Osteoblast (primary cell): ENCODE measurements at regions not wholly inside any gene's neighbourhood (a gene's known extent, or its start where the extent isn't known, plus 50 kb on each side); places are given as distances from the start of the nearest gene placed in this dataset.

Source experiments
- DNase-seq: peaks from one replicate; pipeline ENCODE4 v3.0.0; 2011; ENCODE audit warnings: low spot score, mixed read lengths; ENCODE audit not compliant: insufficient read length; ENCODE audit errors: missing footprints
- H2AFZ ChIP-seq: 2 replicates; pipeline ENCODE4 v1.6.0; 2011; ENCODE audit warnings: mild to moderate bottlenecking, low read length
- H3K27ac ChIP-seq: 2 replicates; pipeline ENCODE4 v1.5.1; 2011; ENCODE audit warnings: mild to moderate bottlenecking, low read depth, low read length, moderate library complexity
- H3K27me3 ChIP-seq: 2 replicates; pipeline ENCODE4 v1.6.0; 2012; ENCODE audit warnings: mild to moderate bottlenecking, control low read depth, inconsistent platforms, low read length, moderate library complexity; ENCODE audit not compliant: insufficient read depth
- H3K36me3 ChIP-seq: 2 replicates; pipeline ENCODE4 v1.5.1; 2011; ENCODE audit warnings: mild to moderate bottlenecking, low read length, control low read depth, moderate library complexity; ENCODE audit not compliant: insufficient read depth
- H3K4me1 ChIP-seq: 2 replicates; pipeline ENCODE4 v1.5.1; 2011; ENCODE audit warnings: mild to moderate bottlenecking, low read length, control low read depth, moderate library complexity; ENCODE audit not compliant: insufficient read depth
- H3K4me2 ChIP-seq: 2 replicates; pipeline ENCODE4 v1.6.0; 2011; ENCODE audit warnings: mild to moderate bottlenecking, low read length; ENCODE audit not compliant: insufficient read depth
- H3K4me3 ChIP-seq: fragments of 200-600 bp; sonication (generic); 3 replicates; pipeline ENCODE4 v1.5.1; 2012; ENCODE audit warnings: mild to moderate bottlenecking, low read length, inconsistent platforms; ENCODE audit not compliant: insufficient read depth
- H3K79me2 ChIP-seq: 2 replicates; pipeline ENCODE4 v1.6.0; 2012; ENCODE audit warnings: mild to moderate bottlenecking, low read length, control low read depth, inconsistent platforms; ENCODE audit not compliant: insufficient read depth
- H3K9me3 ChIP-seq: 2 replicates; pipeline ENCODE4 v1.5.1; 2011; ENCODE audit warnings: low read depth, low read length, control low read depth
- H4K20me1 ChIP-seq: 2 replicates; pipeline ENCODE4 v1.6.0; 2012; ENCODE audit warnings: mild to moderate bottlenecking, low read length, control low read depth; ENCODE audit not compliant: insufficient read depth
- TF ChIP-seq, protein P1 (sequence below): IDR thresholded peaks from 2 replicates; pipeline ENCODE4 v1.5.1; 2011; ENCODE audit warnings: mild to moderate bottlenecking, low read depth, low read length, moderate library complexity; ENCODE audit errors: extremely low read depth

DNA sequence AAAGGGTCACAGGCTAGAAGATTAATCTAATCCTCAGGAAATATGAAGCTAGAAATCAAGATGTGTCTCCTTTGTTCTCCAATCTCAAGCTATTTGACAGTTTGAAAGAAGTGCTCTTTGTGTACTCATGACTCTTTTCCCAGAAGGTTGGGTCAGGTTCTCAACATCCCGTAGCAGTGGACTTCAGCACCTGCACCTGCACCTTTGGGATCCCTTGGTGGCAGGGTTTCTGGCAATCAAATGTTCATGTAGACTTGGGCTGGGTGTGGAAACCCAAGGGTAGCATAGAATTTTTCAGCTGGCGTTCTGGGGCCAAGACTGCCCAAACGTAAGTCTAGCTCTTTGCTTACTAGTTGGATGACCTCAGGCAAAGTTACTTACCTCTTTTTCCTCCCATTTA, 134.4 kb downstream of the ADRA2A start:
- Histone ChIP-seq H3K4me1 (peaks cover 9% of the 10 kb centered on the region), H3K27me3 (no peaks in the 10 kb centered on the region), H2AFZ (no peak overlapping the region), H3K4me3 (no peak overlapping the region), H3K9me3 (no peaks in the 10 kb centered on the region), H3K27ac (no peak overlapping the region), H3K36me3 (no peaks in the 10 kb centered on the region), H4K20me1 (no peaks in the 10 kb centered on the region), H3K79me2 (no peaks in the 10 kb centered on the region), H3K4me2 (peak overlapping the region; percentile 12)
- TF ChIP-seq, protein P1, sequence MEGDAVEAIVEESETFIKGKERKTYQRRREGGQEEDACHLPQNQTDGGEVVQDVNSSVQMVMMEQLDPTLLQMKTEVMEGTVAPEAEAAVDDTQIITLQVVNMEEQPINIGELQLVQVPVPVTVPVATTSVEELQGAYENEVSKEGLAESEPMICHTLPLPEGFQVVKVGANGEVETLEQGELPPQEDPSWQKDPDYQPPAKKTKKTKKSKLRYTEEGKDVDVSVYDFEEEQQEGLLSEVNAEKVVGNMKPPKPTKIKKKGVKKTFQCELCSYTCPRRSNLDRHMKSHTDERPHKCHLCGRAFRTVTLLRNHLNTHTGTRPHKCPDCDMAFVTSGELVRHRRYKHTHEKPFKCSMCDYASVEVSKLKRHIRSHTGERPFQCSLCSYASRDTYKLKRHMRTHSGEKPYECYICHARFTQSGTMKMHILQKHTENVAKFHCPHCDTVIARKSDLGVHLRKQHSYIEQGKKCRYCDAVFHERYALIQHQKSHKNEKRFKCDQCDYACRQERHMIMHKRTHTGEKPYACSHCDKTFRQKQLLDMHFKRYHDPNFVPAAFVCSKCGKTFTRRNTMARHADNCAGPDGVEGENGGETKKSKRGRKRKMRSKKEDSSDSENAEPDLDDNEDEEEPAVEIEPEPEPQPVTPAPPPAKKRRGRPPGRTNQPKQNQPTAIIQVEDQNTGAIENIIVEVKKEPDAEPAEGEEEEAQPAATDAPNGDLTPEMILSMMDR, result no peak
- no peak for DNase-seq

DNA sequence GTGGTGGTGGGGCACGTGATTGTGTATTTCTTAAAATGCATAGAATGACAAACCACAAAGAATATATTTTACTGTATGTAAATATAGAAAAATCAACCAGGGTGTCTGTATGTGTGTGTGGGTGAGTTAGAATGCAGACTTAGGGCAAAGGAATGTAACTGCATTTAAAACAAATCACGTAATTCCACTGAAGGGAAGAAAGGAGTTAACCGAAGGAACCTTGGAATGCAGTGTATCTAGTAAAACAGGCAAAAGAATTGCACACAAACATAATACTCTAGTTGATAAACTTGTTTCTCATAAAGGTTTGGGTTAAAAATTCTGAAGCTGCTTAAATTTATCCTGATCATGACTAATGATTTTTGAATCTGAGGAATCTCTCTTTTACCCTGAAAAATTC, 134.9 kb downstream of the ADRA2A start:
- Histone ChIP-seq H3K4me1 (peaks cover 9% of the 10 kb centered on the region), H3K4me2 (peak overlapping the region; percentile 12), H2AFZ (no peak overlapping the region), H3K27ac (no peak overlapping the region), H4K20me1 (no peaks in the 10 kb centered on the region), H3K79me2 (no peaks in the 10 kb centered on the region), H3K4me3 (no peak overlapping the region), H3K9me3 (no peaks in the 10 kb centered on the region), H3K27me3 (no peaks in the 10 kb centered on the region), H3K36me3 (no peaks in the 10 kb centered on the region)
- TF ChIP-seq, protein P1, result no peak
- no peak for DNase-seq

DNA sequence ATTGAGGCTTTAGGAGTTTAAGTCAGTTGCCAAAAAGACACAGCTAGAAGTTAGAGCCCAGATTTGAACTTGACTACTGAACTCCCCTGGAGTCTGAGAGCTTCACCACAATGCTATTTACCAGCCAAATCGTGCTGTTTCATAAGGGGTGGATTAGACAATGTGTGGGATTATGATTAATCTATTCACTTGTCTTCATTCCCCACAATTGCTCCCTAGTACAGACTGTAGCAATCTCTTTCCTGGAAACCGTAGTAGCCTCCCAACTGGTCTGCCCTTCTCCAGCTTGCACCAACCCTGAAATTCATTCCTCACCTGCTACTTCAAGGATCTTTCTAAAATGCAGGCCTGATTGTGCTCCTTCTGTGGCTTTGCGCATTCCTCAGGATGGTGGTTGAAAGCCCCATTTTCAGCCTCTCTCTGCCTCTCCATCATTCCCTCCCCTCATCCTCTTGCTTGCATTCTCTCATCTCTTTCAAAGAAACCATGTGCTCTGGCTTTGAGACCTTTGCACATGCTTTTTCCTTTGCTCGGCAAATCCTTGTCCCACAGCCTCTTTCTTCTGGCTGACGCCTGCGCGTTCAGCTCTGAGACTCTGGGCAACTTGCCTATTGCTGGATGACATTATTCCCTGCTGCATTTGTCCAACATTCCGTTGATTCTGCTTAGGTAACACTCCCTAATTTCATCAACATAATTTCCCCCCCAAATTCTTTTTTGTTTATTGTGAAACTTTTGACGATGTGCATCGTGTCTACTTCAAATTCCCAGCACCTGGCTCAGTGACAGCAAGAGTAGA, 145.1 kb downstream of the ADRA2A start:
- H4K20me1 ChIP-seq, result no peaks in the 10 kb centered on the region
- H3K4me2 ChIP-seq, result no peak overlapping the region
- H2AFZ ChIP-seq, result no peak overlapping the region
- H3K4me1 ChIP-seq, result no peaks in the 10 kb centered on the region
- no peak overlapping the region for H3K4me3 ChIP-seq
- DNase-seq, result no peak
- no peaks in the 10 kb centered on the region for H3K27me3 ChIP-seq
- no peaks in the 10 kb centered on the region for H3K9me3 ChIP-seq
- TF ChIP-seq, protein P1, result no peak
- no peak overlapping the region for H3K27ac ChIP-seq
- no peaks in the 10 kb centered on the region for H3K36me3 ChIP-seq
- no peaks in the 10 kb centered on the region for H3K79me2 ChIP-seq

DNA sequence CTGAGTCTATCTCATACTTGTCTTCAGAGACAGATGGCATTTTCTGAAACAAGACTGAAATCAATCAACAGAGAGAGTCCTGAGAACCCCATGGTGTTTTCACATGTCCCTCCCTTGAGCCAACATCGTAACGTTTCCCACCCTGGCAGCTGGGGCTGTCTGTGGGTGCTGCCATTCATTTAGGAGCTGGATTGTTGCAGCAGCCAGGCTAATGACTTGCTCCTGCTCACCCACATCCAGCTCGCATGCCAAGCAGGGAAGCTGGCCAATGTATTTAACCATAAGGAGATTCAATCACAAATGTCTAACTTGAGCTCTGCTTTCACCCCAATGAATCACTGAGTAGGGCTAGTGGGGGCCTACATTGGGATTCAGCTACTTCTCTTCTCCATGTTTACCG, 146.1 kb downstream of the ADRA2A start:
- no peak overlapping the region for H2AFZ ChIP-seq
- H3K27ac ChIP-seq, result no peak overlapping the region
- H3K4me2 ChIP-seq, result no peak overlapping the region
- no peaks in the 10 kb centered on the region for H3K36me3 ChIP-seq
- no peaks in the 10 kb centered on the region for H3K27me3 ChIP-seq
- H3K79me2 ChIP-seq, result no peaks in the 10 kb centered on the region
- H3K4me3 ChIP-seq, result no peak overlapping the region
- no peaks in the 10 kb centered on the region for H4K20me1 ChIP-seq
- H3K4me1 ChIP-seq, result no peaks in the 10 kb centered on the region
- no peak for DNase-seq
- TF ChIP-seq, protein P1, result no peak
- no peaks in the 10 kb centered on the region for H3K9me3 ChIP-seq
